ENCODE measurements at regions not wholly inside any gene's neighbourhood (a gene's known extent, or its start where the extent isn't known, plus 50 kb on each side); places are given as distances from the start of the nearest gene placed in this dataset.
A peak's percentile ranks its signal among the peaks of the same experiment; 100 is the strongest.

DNA sequence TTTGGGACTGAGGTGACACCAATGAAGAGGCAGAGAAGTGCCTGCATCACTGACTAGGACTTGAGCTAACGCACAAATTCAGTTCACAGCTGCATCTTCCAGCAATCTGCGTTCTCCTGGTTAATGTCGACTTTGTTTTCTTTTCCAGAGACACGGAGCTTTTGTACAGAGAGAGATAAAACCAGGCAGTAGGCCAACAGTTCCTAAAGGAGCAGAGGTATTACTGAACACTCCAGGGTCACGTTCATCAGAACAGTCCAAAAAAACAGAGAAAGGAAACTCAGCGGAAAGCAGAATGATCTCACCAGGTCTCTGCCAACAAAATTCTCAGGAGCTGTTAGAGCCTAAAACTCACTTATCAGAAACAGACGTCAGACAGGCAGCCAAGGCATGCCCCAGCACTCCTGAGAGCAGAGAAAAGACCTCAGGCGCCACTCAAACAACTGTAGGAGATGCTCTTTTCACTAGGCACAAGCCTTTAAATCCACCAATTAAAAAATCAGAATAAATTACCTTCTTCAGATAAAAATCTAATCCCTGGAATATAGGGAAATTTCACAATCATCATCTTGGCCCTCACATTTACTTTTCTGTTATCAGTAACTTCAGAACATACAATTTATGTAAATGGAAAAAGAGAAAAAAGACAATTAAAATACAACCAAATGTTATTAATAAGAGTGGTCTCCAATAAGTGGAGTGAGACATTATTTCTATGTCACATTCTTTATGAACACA lies 95.9 kb upstream of the SPTBN1 start:
- peak; percentile 42 for DNase-seq (ENCODE audit: low read depth, low spot score)

- DNase-seq (ENCODE audit: low read depth, low spot score), result no peak
Observed at GRCh38 chr2:54364409-54364808, 91.7 kb upstream of the SPTBN1 start.

- DNase-seq (ENCODE audit: low read depth, low spot score), result no peak
Observed at GRCh38 chr2:54365661-54366060, 90.5 kb upstream of the SPTBN1 start.

DNA sequence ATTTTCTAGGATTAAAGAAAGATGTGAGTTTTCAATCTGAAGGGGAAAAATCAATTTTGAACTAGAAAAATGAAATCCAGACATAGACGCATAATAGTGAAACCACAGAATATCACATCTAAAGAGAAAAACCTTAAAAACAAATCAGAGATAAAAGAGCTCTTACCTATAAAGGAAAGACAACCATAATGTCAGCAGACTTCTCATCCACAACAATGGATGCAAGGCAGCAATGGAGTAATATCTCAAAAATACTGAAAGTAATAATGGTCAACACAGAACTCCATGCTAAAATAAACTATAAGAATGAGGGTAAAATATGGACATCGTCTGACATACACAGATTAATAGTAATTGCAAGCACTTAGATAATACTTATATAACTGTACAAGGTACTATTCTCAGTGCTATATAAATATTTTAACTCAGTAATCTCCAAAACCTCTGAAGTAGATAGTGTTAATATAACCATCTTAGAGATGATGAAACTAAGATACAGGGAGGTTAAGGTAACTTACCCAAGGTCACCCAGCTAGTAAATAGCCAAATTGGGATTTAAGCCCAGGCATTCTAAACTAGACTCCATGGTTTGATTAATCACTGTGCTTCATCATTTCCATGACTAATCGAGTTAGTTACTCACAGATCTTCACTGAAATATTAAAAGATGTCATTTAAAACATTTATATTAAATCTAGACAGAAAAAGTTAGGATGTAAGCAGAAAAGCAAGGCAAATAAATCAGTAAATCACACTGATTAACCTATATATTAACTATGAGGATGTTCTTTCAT lies 89.4 kb upstream of the SPTBN1 start:
- DNase-seq (ENCODE audit: low read depth, low spot score), result no peak

- DNase-seq (ENCODE audit: low read depth, low spot score), result no peak
Observed at GRCh38 chr2:54370405-54371104, 85.6 kb upstream of the SPTBN1 start.

- DNase-seq (ENCODE audit: low read depth, low spot score), result no peak
Observed at GRCh38 chr2:54371460-54372065, 84.6 kb upstream of the SPTBN1 start.

DNA sequence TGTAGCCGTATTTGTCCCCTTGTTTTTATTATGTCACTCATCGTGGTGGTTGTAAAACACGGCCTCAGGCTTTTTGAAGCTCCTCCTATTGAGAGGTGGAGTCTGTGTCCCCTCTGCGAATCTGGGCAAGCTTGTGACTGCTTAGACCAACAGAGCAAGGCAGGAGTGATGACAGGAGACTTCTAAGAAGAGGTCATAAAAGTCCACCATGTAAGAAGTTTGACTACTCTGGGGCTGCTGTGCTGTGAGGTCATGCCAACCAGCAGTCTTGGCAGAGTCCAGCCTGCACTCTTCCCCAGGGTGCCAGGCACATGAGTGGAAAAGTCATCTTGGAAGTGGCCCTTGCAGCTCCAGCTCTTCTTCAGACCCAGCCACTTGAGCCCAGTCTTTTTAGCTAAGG lies 83.8 kb upstream of the SPTBN1 start:
- DNase-seq (ENCODE audit: low read depth, low spot score), result no peak

DNA sequence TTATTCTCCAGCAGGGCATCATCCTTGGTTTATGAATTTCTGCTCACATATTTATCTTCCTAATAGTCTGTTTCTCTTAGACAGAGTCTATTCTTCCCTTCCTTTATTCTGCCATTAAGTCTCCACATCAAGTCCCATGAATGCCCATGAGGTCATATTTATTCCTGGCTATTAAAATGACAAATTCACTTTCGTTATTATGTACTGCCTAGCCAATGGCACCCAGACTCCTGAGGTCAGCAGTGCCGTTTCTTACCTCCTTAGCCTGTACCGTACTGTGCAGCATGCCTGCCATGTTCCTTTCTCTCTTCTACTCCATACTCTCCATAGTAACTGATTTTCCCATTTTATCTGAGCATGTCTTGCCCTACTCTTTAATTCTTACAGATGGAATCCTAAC lies 82.3 kb upstream of the SPTBN1 start:
- DNase-seq (ENCODE audit: low read depth, low spot score), result no peak

- DNase-seq (ENCODE audit: low read depth, low spot score), result no peak
Observed at GRCh38 chr2:54374591-54375364, 81.3 kb upstream of the SPTBN1 start.

- no peak for DNase-seq (ENCODE audit: low read depth, low spot score)
Observed at GRCh38 chr2:54377451-54377850, 78.7 kb upstream of the SPTBN1 start.

GRCh38 chr2:54377901-54378493 lies 78.1 kb upstream of the SPTBN1 start:
- DNase-seq (ENCODE audit: low read depth, low spot score), result no peak

GRCh38 chr2:54380670-54381069 lies 75.5 kb upstream of the SPTBN1 start:
- DNase-seq (ENCODE audit: low read depth, low spot score), result no peak

- DNase-seq (ENCODE audit: low read depth, low spot score), result no peak
Observed at GRCh38 chr2:54381293-54381692, 74.8 kb upstream of the SPTBN1 start.

DNA sequence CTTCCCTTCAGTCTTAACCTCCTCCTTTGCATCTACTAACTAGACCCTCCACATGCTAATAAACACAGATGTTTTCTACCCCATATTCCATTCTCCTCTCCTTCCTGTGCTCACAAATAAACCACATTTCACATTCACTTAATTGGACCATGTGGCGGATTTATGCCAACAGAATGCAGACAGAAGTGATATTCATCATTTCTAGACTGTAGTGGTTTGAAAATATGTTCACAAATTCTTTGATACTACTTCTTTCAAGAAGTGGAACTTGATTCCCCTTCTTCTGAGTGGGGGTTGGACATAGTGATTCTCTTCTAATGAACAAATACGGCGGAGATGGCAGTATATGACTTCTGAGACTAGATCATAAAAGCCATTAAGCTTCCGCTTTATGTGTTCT lies 73.5 kb upstream of the SPTBN1 start:
- no peak for DNase-seq (ENCODE audit: low read depth, low spot score)

GRCh38 chr2:54384301-54385203 lies 71.6 kb upstream of the SPTBN1 start:
- no peak for DNase-seq (ENCODE audit: low read depth, low spot score)

GRCh38 chr2:54385271-54385670 lies 70.9 kb upstream of the SPTBN1 start:
- no peak for DNase-seq (ENCODE audit: low read depth, low spot score)

DNA sequence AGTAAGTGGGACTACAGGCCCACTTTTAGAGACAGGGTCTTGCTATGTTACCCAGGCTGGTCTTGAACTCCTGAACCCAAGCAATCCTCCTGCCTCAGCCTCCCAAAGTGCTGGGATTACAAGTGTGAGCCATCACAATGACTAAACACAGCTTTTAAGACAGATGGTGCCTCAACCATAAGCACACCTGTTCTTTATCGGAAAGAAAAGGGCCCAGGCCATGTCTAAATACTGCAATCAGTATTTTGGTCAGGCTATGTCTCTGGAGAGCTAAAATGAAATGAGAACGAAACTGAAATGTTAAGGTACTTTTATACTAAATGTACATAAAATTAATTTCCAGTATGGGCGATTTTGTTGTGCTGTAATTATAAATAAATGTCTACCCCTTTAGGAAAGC lies 69.5 kb upstream of the SPTBN1 start:
- DNase-seq (ENCODE audit: low read depth, low spot score), result no peak

GRCh38 chr2:54387059-54387991 lies 68.8 kb upstream of the SPTBN1 start:
- DNase-seq (ENCODE audit: low read depth, low spot score), result peak; percentile 15

- DNase-seq (ENCODE audit: low read depth, low spot score), result peak; percentile 32
Observed at GRCh38 chr2:54388076-54388475, 68.1 kb upstream of the SPTBN1 start.

Data from ELF-1 (cell line).